Mucosa of gallbladder (tissue), 1 donor: ENCODE measurements at regions not wholly inside any gene's neighbourhood (a gene's known extent, or its start where the extent isn't known, plus 50 kb on each side); places are given as distances from the start of the nearest gene placed in this dataset.
A peak's percentile ranks its signal among the peaks of the same experiment; 100 is the strongest.
"Not testable (repeated sequence)": the region's sequence is repeated elsewhere in the genome, so short reads cannot be mapped to it uniquely, and the experiment has no call there.

Source experiments
- DNase-seq: peaks from one replicate; pipeline ENCODE4 v3.0.0-alpha.2; 2020; ENCODE audit warnings: low spot score
- donor health status: DM: no; HTN: no; CAD: no.

DNA sequence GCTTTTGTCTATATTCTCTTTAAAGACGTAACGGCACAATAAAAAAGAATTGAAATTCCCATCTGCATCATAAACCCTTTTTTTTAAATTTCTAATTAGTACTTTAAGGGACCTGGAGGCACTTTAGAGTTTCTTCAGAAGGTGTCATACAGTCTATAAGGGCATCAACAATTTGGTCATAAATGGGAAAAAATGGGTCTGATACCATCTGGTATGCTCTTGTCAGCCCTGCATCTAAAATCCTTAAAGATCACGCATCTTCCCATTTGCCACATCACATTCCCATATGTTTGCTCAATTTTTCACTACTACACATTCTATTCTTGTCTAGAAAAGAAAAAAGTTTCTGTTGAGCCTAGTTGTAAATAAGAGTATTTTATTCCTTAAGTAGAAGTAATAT, 53.8 kb downstream of the COX7C start:
- DNase-seq: no peak

DNA sequence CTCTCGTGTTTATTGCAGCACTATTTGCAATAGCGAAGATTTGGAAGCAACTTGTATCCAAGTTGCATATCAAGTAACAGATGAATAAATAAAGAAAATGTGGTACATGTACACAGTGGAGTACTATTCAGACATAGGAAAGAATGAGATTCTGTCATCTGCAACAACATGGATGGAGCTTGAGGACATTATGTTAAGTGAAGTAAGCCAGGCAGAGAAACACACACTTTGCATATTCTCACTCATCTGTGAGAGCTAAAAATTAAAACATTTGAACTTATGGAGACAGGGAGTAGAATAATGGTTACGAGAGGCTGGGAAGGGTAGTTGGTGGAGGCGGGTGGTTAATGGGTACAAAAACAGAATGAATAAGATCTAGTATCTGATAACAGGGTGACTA, 56.3 kb downstream of the COX7C start:
- DNase-seq: no peak

DNA sequence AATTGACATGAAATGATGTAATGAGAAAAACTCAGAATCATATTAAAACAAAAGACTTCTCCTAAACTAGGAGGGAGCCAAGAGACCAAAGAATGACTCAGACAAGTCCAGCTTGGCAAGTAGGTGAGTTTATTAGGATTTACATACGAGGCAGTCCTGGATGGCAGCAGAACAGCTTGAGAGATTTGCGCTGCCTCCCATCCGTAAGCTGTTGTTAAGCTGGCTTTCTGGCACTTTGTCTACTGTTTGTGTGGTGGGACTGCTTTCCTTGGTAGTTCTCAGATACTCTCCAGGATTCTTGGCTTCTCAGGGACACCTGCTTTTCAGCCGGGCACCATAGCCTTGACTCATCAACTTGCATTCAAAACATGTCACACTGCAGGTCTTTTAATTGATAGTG, 57.6 kb downstream of the COX7C start:
- DNase-seq: no peak

DNA sequence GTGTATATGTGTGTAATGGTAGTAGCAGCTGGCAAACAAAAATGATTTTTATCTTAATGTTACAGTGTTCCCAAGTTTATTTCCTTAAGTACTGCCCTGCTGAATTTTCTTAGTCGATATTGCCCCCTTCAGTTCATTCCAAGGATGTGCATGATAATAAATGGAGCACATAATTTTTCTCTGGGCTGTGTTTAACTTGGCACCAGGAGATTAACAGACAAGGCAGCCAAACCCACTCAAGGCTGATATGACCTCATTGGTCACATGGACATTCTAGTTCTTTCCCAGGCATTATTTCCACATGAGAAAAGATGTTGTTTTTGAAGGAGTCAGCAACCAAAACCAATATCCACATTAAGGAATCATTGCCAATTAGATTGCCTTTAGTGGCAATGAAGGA, 61.8 kb downstream of the COX7C start:
- peak; percentile 28 for DNase-seq

DNA sequence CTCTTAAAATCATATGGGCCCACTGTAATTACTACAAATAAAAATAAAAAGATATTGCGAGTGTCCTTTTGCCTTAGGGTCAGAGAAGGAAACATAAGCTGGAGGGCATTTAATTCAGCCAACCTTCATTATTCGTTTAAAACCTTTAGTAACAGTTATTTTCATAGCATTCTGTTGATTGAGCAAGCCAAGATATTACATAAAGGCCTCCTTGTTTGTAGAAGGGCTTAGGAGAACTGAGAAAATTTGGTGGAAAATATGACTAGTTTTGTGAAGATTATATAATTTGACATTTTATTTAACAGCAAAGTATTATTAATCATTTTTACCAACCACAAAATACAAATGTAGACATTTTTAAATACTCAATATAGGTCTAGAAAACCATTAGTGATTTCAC, 62.2 kb downstream of the COX7C start:
- DNase-seq: no peak

DNA sequence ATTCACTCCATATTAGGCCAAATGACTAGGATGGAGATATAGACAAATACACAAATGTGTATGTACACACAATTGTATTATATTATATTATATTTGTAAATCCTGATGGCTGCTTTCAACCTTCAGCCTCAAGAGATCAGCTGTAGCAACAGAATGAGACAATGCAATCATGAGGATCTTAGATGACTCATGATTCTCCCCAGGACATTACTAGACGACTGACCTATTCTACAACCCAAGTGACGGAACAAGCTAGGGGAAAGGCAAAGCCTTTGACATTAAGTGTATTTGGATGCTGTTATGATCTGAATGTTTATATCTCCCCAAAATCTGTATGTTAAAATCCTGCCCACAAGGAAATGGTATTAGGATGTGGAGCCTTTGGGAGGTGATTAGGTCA, 66.5 kb downstream of the COX7C start:
- DNase-seq: no peak

DNA sequence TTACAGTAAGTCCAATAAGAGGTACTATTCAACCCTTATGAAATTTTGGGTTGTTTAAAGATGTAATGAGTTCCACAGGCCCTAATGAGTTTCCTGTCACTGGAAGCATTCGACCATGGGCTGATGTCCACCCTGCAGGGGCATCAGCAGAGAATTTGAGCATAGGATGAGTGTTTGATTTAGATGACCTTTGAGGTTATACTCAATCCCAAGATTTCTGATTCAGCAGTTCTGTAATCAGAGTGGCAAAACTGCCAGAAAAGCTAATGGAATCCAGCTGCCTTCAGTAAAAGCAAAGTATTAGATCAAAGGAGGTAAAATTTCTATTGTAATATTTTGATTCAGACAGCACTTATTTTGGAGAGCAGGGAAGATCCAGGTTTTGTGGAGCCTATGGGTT, 68.3 kb downstream of the COX7C start:
- DNase-seq: no peak

DNA sequence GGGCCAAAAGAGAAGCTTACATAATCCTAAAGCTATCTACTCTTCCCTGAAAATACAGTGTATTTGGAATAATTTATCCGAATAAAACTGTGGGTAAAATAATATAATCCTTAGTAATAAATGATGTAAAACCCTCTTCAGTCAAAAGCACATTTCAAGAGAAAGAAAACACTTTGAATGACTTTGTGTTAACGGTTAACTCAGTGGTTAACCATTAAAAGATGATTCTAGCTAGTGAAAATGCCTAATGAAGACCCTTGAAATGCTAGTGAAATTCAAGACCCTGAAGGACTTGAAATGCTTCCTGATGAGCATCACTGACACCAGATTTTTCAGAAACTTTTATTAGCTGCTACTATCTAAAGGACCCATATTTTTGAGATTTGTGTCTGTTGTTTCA, 70.7 kb downstream of the COX7C start:
- DNase-seq: no peak

DNA sequence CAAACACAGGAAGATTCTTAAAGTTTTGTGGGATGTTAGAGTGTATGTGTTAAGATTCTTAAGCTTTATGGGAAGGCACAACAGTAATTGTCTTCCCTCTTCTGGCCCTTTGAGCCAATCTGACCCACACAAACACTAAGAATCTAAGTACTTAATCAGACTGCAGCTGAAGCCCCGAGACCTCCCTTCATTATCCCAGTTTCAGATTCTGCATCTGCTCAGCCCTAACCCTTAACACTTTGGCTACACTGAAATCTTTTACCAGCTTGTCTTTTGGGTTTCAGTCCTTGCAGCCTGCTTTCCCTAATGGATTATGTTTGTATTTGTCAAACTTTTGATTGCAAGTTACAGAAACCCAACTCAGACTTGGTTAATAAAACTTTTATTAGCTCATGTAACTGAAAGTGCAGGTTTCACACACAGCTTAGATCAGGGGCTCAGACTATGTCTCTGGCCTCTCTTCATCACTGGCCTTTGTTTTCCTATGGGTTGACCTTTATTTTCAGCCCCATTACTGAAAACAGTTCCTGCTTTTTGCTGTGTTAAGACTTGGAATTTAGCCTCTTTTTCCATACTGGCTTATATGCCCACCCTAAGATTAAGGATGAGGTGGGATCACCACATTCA, 71.5 kb downstream of the COX7C start:
- no peak for DNase-seq

DNA sequence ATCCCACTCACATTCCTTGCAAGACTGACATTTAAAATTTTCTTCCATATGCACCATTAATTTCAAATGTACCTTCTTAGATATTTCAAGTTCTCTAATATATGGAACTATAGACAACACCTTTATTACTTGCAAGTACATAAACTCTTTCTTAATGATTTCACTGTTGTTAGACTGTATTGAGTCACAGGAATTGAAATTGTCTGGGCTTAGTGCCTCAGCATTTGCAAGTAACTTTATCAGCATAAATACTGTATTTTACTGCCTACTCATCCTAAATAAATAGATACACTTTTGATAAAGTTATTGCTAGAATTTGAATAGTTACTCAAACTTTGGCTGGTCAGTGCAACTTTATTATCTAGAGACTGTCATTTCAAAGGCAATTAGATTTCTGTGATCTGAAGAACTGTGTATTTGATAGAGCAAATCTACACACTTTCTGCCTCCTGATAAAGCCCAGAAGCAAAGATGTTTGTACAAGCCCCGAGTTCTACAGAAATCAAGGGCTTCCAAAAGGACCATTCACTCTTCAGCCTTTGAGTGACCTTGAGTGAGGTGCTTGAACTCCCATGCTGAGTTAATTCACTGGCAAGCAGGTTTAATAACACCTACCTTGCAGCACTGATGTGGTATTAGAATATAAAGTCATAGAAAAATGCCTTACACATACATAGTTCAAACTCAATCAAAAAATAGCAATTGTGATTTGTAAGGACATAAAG, 91.6 kb downstream of the COX7C start:
- no peak for DNase-seq

DNA sequence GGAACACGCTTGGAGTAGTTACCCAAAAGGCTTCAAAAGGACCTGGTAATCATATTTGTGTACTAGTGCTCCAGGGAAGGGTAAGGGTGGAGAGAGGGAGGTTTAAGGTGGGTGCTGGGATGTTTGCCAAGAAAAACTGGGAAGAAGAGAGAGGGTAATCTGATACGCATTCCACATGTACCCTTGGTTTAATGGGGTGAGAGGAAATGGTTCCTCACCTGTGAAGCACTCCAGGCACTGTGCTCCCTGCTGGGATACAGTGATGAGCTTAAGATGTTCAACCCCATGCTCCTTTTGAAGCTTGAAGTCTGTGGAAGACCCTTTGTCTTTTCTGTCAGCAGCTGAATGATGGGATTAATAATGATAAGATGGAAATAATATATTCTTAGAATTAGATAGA, 98.4 kb downstream of the COX7C start:
- DNase-seq: no peak

DNA sequence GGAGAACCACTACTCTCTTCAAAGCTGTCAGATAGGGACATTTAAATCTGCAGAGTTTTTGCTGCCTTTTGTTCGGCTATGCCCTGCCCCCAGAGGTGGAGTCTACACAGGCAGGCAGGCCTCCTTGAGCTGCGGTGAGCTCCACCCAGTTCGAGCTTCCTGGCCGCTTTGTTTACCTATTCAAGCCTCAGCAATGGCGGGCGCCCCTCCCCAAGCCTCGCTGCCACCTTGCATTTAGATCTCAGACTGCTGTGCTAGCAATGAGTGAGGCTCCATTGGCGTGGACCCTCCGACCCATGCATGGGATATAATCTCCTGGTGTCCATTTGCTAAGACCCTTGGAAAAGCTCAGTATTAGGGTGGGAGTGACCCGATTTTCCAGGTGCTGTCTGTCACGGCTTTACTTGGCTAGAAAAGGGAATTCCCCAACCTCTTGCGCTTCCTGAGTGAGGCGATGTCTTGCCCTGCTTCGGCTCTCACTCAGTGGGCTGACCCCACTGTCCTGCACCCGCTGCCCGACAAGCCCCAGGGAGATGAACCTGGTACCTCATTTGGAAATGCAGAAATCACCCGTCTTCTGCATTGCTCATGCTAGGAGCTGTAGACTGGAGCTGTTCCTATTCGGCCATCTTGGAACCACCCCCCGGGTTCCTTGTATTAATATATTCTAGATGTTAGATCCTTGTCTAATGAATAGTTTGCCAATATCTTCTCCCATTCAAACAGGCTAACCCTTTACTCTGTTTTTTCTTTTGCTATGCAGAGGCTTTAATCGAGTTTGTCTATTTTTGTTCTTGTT, 113.8 kb downstream of the COX7C start:
- not testable (repeated sequence) for DNase-seq

DNA sequence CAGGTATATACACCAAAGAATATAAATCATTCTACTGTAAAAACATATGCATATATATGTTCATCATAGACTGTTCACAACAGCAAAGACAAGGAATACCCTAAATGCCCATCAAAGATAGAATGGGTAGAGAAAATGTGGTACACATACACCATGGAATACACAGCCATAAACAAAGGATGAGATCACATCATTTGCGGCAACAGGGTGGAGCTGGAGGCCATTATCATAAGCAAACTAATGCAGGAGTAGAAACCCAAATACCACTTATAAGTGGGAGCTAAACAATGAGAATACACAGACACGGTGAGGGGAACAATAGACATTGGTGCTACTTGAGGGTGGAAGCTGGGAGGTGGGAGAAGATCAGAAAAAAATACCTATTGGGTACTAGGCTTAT, 117.6 kb downstream of the COX7C start:
- DNase-seq: no peak

DNA sequence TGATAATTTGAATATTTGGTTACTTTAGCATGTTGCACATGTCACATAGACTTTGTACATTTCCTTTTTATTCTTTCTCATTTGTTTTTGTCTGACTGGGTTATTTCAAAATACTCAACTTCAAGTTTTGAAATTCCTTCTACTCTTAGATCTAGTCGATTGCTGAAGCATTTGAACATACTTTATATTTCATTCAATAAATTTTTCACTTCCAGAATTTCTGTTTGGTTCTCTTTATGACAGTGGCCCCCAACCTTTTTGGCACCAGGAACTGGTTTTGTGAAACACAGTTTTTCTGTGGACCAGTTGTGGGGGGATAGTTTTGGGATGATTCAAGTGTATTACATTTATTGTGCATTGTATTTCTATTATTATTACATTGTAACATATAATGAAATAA, 119.8 kb downstream of the COX7C start:
- no peak for DNase-seq

DNA sequence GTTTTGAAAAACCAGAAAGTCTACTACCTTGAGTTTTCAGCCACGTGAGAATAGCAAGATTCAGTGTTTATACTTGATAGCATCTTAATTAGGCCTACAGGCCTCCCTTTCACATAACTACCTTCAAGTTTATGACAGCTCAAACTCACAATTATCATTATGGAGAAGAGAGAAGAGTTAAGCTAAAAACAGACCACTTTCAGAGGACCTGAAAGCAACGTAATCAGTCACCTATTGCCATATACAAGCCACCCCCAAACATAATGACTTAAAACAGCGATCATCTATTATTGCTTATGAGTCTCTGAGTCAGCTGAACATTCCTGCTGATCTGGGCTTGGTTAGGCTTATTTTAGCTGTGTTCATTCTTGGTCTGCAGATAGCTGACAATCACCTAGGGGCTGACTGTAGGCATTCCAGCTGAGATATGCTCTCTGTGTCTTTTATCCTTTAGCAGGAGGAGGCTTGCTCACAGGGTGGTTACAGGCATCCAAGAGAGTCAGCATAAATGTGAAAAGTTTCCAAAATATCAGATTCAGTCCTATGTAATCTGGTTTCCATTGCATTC, 130.9 kb downstream of the COX7C start:
- no peak for DNase-seq

DNA sequence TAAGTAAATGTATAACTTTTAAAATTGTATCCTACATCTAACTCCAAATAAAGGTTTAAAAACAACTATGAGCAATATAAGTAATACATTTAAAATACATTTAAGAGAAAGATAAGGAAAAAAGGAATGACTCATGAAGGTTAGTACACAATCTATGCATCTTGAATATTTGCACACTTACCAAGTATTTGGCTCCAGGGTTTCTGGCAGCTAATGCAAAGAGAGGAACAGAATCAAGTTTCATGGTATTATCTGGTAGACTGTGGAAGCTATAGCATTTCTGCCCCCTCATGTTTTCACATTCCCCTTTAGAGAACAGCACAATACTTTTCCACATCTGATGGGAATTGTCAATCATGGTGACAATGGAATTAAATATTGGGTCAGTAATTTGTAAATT, 132.1 kb downstream of the COX7C start:
- DNase-seq: no peak

DNA sequence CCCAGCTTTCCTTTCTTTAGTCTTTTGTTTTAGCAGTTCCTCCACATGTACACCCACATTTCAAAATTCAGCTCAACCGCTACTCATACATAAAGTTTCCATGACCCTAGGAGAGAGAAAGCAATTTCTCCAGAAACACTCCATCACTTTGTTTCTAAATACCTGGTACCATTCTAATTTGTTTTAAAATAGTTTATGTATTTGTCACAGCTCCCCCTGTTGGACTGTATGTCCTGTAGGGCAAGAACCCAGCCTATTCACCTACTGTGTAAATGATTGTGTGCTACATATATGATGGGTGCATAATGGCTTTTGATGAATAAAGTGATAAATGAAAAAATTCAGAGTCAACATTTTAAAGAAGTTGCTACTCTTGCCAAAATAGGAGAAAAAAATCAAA, 139.1 kb downstream of the COX7C start:
- DNase-seq: no peak

DNA sequence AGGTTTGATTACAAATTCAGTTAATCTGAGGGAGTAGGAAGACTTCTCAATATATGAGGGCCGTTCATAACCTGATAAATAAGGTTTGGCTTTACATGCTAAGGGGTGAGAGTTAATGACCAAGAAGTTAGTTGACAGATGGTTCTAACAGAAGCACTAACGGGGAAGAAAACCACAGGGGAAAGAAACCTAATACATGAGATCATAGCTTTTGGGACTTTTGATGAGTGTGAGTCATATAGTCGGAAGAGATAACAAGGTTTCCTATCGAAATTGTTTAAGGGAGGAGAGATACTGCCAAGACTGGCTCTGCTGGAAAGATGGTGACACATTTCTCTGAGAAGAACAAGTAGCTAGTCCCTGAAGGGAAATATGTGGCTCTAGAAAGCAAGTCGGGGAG, 140.1 kb downstream of the COX7C start:
- no peak for DNase-seq

DNA sequence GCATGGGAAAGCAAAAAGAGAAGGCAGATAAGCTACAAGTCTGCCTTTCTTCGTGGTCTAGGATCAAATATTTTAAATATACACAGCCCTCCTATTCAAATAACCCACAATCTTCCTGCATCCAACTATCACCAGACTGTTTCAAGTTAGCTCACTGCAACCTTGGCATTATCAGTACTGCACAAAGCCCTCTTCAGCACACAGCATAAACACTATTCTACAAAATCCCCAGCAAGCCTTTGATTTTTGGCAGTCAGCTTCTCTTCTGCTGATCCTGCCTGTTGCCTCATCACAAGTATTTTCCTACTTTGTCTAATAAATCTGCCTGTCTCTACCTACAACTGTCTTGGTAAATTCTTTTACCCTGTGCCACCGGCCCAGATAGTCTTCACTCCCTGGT, 142.9 kb downstream of the COX7C start:
- DNase-seq: no peak

DNA sequence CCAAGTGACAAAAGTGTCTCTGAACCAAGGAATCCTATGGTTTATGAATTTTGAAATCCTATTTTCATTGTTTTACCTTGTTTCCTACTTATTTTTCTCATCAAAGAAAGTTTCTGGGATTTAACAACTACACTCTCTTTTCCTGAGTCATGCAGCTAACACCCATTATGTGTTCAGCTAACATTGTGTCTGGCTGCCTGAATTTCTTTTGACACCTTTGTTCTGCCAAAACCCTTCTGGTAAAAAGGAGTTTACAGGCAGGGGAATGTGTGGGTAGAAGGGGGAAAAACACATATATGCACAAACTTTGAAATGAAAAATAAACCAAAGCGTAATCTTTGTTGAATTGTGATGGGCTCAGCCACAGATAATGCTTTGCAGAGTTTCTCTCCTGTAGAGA, 146.2 kb downstream of the COX7C start:
- DNase-seq: no peak

DNA sequence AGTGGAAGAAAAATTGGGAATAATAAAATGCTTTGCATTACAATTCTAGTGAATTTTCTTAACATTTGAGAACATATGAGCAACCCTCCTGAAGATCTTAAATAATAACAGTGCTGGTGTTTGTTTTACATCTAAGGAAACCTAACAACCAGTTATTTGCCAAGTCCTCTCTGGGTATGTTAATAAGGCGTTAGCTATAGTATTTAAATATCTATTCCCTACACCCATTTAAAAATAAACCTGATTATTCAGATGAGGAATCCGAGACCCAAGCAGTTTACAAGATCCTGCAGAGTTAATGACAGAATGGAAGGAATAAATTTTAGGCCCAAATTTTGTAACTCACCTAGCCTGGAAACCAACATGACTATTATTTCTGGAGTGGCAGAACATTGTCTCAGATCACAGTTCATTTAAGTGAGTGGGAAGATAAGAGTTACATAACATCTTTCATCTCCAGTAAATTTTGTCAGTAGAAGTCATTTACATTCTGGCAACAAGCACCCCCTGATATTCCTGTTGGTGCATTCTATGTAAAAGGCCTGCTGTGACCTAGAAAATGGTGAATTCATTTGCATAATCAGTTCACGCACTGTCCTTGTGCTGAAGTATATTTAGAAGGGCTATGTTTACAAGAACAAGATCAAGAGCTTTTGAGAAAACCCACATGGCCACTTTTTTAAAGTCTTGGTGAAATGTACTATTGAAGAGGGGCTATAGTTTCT, 148.2 kb downstream of the COX7C start:
- no peak for DNase-seq

DNA sequence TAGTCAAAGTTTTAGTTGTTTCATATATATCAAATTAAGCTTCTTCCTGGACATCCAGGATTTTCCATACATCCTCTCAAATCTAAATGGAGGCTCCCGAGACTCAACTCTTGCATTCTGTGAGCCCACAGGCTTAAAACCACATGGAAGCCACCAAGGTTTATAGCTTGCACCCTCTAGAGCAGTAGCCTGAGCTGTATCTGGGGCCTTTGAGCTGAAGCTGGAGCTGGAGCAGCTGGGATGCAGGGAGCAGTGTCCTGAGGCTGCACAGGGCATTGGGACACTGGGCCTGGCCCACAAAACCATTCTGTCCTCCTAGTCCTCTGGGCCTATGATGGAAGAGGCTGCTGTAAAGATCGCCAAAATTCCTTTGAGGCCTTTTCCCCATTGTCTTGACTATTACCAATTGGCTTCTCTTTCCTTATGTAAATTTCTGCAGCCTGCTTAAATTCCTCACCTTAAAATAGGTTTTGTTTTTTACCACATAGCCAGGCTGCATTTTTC, 151.0 kb downstream of the COX7C start:
- no peak for DNase-seq
